Stimulated activated naive CD8-positive, alpha-beta T cell treated with anti-CD3 and anti-CD28 coated beads, Interleukin-15, Interleukin-2, amounts not matched to agents 100 ng/mL and 50 ng/mL, for 24 hours (primary cell): ENCODE measurements at regions not wholly inside any gene's neighbourhood (a gene's known extent, or its start where the extent isn't known, plus 50 kb on each side); places are given as distances from the start of the nearest gene placed in this dataset.

ENCODE experiments used
- H3K27ac Mint-ChIP-seq: one replicate; pipeline ENCODE4 v1.8.0; 2021; ENCODE audit warnings: mild to moderate bottlenecking, mixed read lengths
- H3K27me3 Mint-ChIP-seq: one replicate; pipeline ENCODE4 v1.8.0; 2021; ENCODE audit warnings: mixed read lengths
- H3K36me3 Mint-ChIP-seq: one replicate; pipeline ENCODE4 v1.8.0; 2021; ENCODE audit warnings: low read depth, mixed read lengths
- H3K4me1 Mint-ChIP-seq: one replicate; pipeline ENCODE4 v1.8.0; 2021; ENCODE audit warnings: low read depth, mixed read lengths
- H3K4me3 Mint-ChIP-seq: one replicate; pipeline ENCODE4 v1.8.0; 2021; ENCODE audit warnings: mild to moderate bottlenecking, mixed read lengths
- H3K9me3 Mint-ChIP-seq: one replicate; pipeline ENCODE4 v1.8.0; 2021; ENCODE audit warnings: mixed read lengths

GRCh38 chr1:56169856-56170255, 409.5 kb downstream of the PLPP3 start:
- Mint-ChIP-seq H3K36me3 (no peaks in the 10 kb centered on the region), H3K27ac (no peak overlapping the region), H3K27me3 (peaks cover 11% of the 10 kb centered on the region), H3K4me1 (no peaks in the 10 kb centered on the region), H3K4me3 (no peak overlapping the region), H3K9me3 (no peaks in the 10 kb centered on the region)

- Mint-ChIP-seq H3K36me3 (no peaks in the 10 kb centered on the region), H3K9me3 (no peaks in the 10 kb centered on the region), H3K27me3 (peaks cover 11% of the 10 kb centered on the region), H3K4me1 (no peaks in the 10 kb centered on the region), H3K4me3 (no peak overlapping the region), H3K27ac (no peak overlapping the region)
These were observed 411.2 kb downstream of the PLPP3 start for GRCh38 chr1:56168176-56168575.

- Mint-ChIP-seq H3K36me3 (no peaks in the 10 kb centered on the region), H3K4me3 (no peak overlapping the region), H3K4me1 (no peaks in the 10 kb centered on the region), H3K27me3 (peaks cover 6% of the 10 kb centered on the region), H3K9me3 (no peaks in the 10 kb centered on the region), H3K27ac (no peak overlapping the region)
These were observed 411.8 kb downstream of the PLPP3 start for GRCh38 chr1:56167596-56167995.

- Mint-ChIP-seq H3K4me3 (no peak overlapping the region), H3K36me3 (no peaks in the 10 kb centered on the region), H3K4me1 (no peaks in the 10 kb centered on the region), H3K27me3 (peaks cover 4% of the 10 kb centered on the region), H3K9me3 (no peaks in the 10 kb centered on the region), H3K27ac (no peak overlapping the region)
These were observed 418.5 kb downstream of the PLPP3 start for GRCh38 chr1:56160773-56161315.

- Mint-ChIP-seq H3K27me3 (peaks cover 4% of the 10 kb centered on the region), H3K4me3 (no peak overlapping the region), H3K27ac (no peak overlapping the region), H3K4me1 (no peaks in the 10 kb centered on the region), H3K9me3 (no peaks in the 10 kb centered on the region), H3K36me3 (no peaks in the 10 kb centered on the region)
These were observed 422.1 kb downstream of the PLPP3 start for GRCh38 chr1:56156971-56157876.

- Mint-ChIP-seq H3K4me3 (no peak overlapping the region), H3K27ac (no peak overlapping the region), H3K4me1 (no peaks in the 10 kb centered on the region), H3K9me3 (no peaks in the 10 kb centered on the region), H3K36me3 (no peaks in the 10 kb centered on the region), H3K27me3 (no peaks in the 10 kb centered on the region)
These were observed 426.1 kb downstream of the PLPP3 start for GRCh38 chr1:56153276-56153675.

- Mint-ChIP-seq H3K27me3 (no peaks in the 10 kb centered on the region), H3K36me3 (no peaks in the 10 kb centered on the region), H3K27ac (no peak overlapping the region), H3K4me3 (no peak overlapping the region), H3K9me3 (no peaks in the 10 kb centered on the region), H3K4me1 (no peaks in the 10 kb centered on the region)
These were observed 426.7 kb downstream of the PLPP3 start for GRCh38 chr1:56152635-56153034.

- Mint-ChIP-seq H3K36me3 (no peaks in the 10 kb centered on the region), H3K4me3 (no peak overlapping the region), H3K27me3 (no peaks in the 10 kb centered on the region), H3K4me1 (no peaks in the 10 kb centered on the region), H3K27ac (no peak overlapping the region), H3K9me3 (no peaks in the 10 kb centered on the region)
These were observed 428.0 kb downstream of the PLPP3 start for GRCh38 chr1:56151402-56151801.

- Mint-ChIP-seq H3K4me3 (no peak overlapping the region), H3K36me3 (no peaks in the 10 kb centered on the region), H3K27ac (no peak overlapping the region), H3K9me3 (no peaks in the 10 kb centered on the region), H3K4me1 (no peaks in the 10 kb centered on the region), H3K27me3 (no peaks in the 10 kb centered on the region)
These were observed 428.7 kb downstream of the PLPP3 start for GRCh38 chr1:56150441-56151215.

- Mint-ChIP-seq H3K27me3 (no peaks in the 10 kb centered on the region), H3K27ac (no peak overlapping the region), H3K4me3 (no peak overlapping the region), H3K4me1 (no peaks in the 10 kb centered on the region), H3K9me3 (no peaks in the 10 kb centered on the region), H3K36me3 (no peaks in the 10 kb centered on the region)
These were observed 429.6 kb downstream of the PLPP3 start for GRCh38 chr1:56149761-56150160.

- no peaks in the 10 kb centered on the region for H3K9me3 Mint-ChIP-seq
These were observed 430.8 kb downstream of the PLPP3 start for GRCh38 chr1:56148326-56149193.

GRCh38 chr1:56147459-56147858, 431.9 kb downstream of the PLPP3 start:
- no peaks in the 10 kb centered on the region for H3K4me1 Mint-ChIP-seq
- H3K27me3 Mint-ChIP-seq = no peaks in the 10 kb centered on the region
- H3K9me3 Mint-ChIP-seq = no peaks in the 10 kb centered on the region
- no peaks in the 10 kb centered on the region for H3K36me3 Mint-ChIP-seq
- no peak overlapping the region for H3K4me3 Mint-ChIP-seq
- H3K27ac Mint-ChIP-seq = no peak overlapping the region

More at GRCh38 chr1:56148326-56149193, 430.8 kb downstream of the PLPP3 start:
- no peaks in the 10 kb centered on the region for H3K27me3 Mint-ChIP-seq
- H3K36me3 Mint-ChIP-seq = no peaks in the 10 kb centered on the region
- no peak overlapping the region for H3K4me3 Mint-ChIP-seq
- no peaks in the 10 kb centered on the region for H3K4me1 Mint-ChIP-seq
- no peak overlapping the region for H3K27ac Mint-ChIP-seq

GRCh38 chr1:56147034-56147433, 432.3 kb downstream of the PLPP3 start:
- no peaks in the 10 kb centered on the region for H3K36me3 Mint-ChIP-seq
- H3K27me3 Mint-ChIP-seq = no peaks in the 10 kb centered on the region
- H3K27ac Mint-ChIP-seq = no peak overlapping the region
- no peaks in the 10 kb centered on the region for H3K9me3 Mint-ChIP-seq
- H3K4me1 Mint-ChIP-seq = no peaks in the 10 kb centered on the region
- no peak overlapping the region for H3K4me3 Mint-ChIP-seq

- Mint-ChIP-seq H3K36me3 (no peaks in the 10 kb centered on the region), H3K27ac (no peak overlapping the region), H3K4me1 (no peaks in the 10 kb centered on the region), H3K4me3 (no peak overlapping the region), H3K27me3 (no peaks in the 10 kb centered on the region), H3K9me3 (no peaks in the 10 kb centered on the region)
These were observed 432.9 kb downstream of the PLPP3 start for GRCh38 chr1:56146449-56146848.
